Midbrain (tissue), 1 donor: ENCODE measurements at regions not wholly inside any gene's neighbourhood (a gene's known extent, or its start where the extent isn't known, plus 50 kb on each side); places are given as distances from the start of the nearest gene placed in this dataset.
"Not testable (repeated sequence)": the region's sequence is repeated elsewhere in the genome, so short reads cannot be mapped to it uniquely, and the experiment has no call there.

Experiments used
- DNase-seq: peaks from one replicate; lab custom pipeline; 2025; lab: John Stamatoyannopoulos, UW

- DNase-seq, result no peak
These were observed 310.5 kb downstream of the S1PR1 start for GRCh38 chr1:101547357-101547756.

DNA sequence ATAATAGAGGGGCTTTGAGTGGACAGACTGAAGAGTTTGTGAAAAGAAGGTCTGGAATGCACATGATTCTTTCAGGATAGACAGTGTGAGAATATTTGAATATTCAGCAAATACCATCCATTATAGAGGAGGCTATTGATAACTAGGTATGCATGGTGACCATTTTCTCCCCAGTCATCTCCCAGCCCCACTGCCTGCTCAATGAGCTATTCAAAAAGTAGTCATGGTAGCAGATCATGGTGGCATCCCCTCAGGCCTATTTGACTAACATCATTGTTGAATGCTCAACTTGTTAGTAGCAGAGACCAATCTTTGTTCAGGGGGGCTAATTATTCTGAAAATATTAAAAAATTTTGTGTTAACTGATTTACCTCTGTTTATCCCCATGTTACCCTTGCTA lies 311.6 kb downstream of the S1PR1 start:
- no peak for DNase-seq

DNA sequence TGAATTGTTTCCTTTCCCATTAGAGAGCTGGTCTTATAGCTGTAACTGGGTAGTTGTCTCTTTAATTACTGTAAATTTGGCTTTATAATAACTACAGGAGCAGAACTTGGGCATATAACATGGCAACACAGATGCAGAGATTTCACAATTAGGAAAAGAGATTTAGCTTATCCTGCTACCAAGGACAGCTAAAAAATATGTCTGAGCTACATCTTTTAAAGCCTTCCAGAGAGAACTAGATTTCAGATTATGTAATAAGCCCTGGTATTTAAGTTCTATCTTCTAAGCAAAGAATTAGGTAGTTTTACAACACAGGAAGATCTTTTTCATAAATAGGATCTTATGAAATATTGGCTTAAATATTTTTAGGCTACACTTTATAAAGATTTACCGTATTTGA lies 313.8 kb downstream of the S1PR1 start:
- no peak for DNase-seq

- no peak for DNase-seq
These were observed 330.2 kb downstream of the S1PR1 start for GRCh38 chr1:101566883-101567538.

DNA sequence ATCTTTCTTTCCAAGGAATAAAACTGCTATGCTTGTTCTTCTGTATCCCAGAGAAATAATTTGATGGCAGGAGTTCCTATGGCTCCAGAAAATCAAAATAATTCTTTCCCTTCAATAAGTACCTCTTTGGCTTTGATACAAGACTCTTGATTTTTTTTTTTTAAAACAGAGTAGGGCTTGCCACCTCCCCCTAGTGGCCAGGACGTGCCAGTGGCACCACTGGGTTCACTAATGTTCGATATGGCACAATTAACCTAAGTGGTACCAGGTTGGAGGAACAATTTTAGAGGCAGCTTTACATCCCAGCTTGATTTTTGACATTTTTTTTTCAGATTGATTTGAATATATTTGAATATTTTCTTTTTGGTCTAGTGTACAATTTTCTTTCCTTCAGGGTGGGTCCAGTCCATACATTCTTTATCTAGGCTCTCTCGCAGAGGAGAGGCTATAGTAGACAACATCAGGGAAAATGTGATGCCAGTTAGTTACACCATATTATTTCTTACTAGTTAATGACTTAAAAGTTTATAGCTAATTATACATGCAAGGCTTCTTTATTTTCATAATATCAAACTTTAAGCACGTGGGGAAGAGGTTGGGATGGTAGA lies 330.9 kb downstream of the S1PR1 start:
- DNase-seq, result no peak

GRCh38 chr1:101587741-101588140 lies 350.9 kb downstream of the S1PR1 start:
- DNase-seq, result no peak

GRCh38 chr1:101588677-101589076 lies 351.9 kb downstream of the S1PR1 start:
- DNase-seq, result no peak

DNA sequence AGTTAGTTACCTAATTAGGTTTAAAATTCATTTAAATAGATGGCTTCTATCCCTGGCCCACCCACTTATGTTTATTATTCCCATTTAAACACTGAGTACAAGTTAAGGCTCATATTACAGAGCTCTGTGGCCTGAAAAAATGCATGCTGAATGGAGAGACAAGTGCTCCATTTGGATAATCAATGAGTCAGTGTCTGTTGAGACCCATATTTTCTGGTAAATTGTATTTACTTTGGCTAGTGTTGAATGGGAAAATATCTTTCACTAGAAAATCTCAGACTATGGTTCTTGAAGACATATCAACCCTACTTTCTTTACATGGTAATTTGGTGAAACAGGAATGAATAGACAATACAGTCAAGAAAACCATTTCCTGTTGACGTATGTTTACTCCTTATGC lies 356.0 kb downstream of the S1PR1 start:
- DNase-seq, result no peak

DNA sequence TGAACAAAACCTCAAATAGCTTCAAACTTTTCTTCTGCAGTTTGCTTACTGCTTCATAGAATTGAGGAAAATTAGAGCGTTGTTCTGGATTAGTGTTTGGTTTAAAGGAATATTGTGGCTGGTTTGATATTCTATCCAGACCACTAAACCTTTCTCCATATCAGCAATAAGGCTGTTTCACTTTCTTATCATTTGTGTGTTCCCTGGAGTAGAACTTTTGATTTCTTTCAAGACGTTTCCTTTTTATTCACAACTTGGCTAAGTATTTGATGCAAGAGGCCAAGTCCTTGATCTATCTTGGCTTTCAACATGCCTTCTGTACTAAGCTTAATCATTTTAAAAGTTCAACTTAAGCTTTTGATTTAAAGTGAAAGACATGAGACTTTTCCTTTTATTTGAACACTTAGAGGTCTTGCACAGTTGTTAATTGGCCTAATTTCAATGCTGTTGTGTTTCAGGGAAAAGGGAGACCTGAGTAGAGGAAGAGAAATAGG lies 359.1 kb downstream of the S1PR1 start:
- DNase-seq, result no peak

DNA sequence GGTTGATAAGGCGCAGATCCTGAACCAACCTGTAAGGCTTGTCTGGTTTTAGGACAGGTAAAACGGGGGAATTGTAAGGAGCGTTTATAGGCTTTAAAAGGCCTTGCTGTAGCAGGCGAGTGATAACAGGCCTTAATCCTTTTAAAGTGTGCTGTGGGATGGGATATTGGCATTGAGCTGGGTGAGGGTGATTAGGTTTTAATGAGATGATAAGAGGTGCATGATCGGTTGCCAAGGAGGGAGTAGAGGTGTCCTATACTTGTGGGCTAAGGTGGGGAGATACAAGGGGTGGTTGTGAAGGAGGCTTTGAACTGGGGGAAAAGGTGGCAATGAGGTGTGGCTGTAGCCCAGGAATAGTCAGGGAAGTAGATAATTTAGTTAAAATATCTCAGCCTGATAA lies 363.8 kb downstream of the S1PR1 start:
- DNase-seq, result not testable (repeated sequence)

DNA sequence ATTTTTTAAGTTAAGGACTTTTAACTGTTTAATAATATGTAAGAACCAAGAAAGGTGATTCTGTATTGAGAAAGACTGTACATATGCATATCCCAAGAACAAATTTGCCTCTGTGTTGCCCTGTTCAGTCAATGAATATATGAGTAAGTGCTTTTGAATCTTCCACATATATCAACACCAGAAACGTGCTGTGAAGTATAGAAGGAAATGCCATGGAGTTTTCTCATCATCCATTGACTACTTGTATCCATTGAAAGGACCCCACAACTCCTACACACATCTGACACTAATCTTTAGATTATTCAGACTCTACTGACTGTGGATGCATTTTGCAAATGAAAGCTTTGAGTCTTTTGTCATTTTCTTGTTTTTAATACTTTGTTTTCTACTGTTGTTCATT lies 366.9 kb downstream of the S1PR1 start:
- DNase-seq, result no peak

- no peak for DNase-seq
These were observed 369.1 kb downstream of the S1PR1 start for GRCh38 chr1:101605878-101606277.

DNA sequence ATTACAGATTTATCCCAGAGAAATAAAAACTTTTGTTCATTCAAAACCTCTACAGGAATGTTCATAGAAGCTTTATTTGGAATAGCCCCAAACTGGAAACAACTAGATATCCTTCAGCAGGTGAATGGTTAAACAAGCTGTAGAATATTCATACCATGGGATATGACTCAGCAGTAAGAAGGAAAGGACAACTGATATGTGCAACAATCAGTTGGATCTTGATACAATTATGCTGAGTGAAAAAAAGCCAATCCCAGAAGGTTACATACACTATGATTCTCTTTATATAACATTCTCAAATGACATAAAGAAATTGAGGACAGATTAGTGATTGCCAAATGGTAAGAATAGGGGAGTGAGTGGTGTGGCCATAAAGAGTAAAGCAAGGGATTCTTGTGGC lies 376.7 kb downstream of the S1PR1 start:
- no peak for DNase-seq

GRCh38 chr1:101618900-101619299 lies 377.8 kb downstream of the OLFM3 start:
- DNase-seq, result no peak

GRCh38 chr1:101632548-101633272 lies 364.0 kb downstream of the OLFM3 start:
- DNase-seq, result no peak

- no peak for DNase-seq
These were observed 350.9 kb downstream of the OLFM3 start for GRCh38 chr1:101645810-101646209.

GRCh38 chr1:101652484-101652883 lies 344.2 kb downstream of the OLFM3 start:
- DNase-seq, result no peak

DNA sequence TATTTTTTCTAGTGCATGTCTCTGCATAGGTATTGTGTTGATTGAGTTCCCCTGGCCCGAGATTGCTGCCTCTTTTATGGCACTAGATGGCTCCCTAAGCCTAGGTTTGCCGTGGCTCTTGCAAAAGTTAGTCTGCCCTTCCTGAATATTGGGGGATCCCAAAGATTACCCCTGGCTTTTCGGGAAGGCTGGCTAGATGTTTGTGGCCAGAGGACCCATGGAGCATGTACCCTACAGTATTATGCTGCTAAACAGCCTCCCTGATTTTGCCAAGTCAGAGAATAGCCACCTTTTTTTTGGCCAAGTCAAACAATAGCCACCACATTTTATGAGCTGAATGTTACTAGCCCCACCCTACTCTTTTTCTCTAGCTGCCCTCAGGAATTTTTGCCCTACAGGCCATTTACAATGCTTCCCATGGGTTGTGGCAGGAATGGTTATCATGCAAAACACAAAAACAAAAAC lies 343.2 kb downstream of the OLFM3 start:
- DNase-seq, result no peak

GRCh38 chr1:101664726-101665125 lies 332.0 kb downstream of the OLFM3 start:
- DNase-seq, result no peak

DNA sequence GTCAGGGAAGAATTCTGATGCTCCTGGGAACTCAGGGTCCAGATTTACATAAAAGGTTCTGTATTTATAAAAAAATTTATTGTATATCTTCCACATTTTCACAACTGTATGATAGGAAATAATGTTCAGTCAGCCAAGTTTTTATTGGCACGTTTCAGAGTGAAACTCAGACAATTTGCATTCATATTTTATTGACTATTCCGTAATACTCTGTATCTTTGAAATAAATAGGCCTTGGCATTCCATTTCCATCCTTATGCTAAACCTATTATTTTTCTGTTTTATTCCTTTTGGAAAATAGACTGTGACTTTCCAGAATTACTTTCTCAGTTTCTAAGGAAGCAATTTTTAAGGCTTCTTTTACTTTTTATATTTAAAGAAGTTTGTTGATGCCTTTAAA lies 329.0 kb downstream of the OLFM3 start:
- no peak for DNase-seq

- DNase-seq, result no peak
These were observed 313.6 kb downstream of the OLFM3 start for GRCh38 chr1:101683136-101683535.

DNA sequence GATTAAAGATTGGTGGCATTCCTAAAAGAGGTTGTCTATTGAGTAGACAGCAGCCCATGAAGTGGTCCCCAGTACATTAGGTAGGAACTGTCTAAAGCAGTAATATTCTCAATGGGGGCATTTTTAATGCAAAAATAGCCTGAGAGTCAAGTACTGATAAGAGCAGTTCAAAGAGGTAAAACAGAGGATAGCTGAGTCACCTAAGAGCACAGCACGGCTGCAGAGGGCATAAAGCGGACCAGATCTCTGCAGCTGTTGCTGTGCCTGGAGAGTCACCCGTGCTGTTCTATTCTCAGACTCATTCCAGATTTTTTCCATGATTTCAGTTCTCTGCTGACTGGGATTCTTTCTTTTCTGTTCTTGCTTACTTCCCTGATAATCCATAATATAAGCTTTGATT lies 313.2 kb downstream of the OLFM3 start:
- no peak for DNase-seq

GRCh38 chr1:101697072-101697471 lies 299.7 kb downstream of the OLFM3 start:
- DNase-seq, result no peak
